Neural cell (in vitro differentiated cells): ENCODE measurements at regions not wholly inside any gene's neighbourhood (a gene's known extent, or its start where the extent isn't known, plus 50 kb on each side); places are given as distances from the start of the nearest gene placed in this dataset.

Experiments used
- H2AFZ ChIP-seq: fragments of 200-600, 300-800 bp; sonication (generic), shearing (Covaris generic); 2 replicates; pipeline ENCODE4 v1.6.0; 2014; ENCODE audit warnings: low read depth, mild to moderate bottlenecking, antibody characterized with exemption, low read length, moderate library complexity
- H3F3A ChIP-seq: fragments of 200-600 bp; shearing (Covaris generic); 2 replicates; pipeline ENCODE4 v1.6.1; 2016; ENCODE audit warnings: mild to moderate bottlenecking, moderate library complexity, mixed read lengths, antibody characterized with exemption, low read length; ENCODE audit not compliant: insufficient read depth, poor library complexity, severe bottlenecking
- H3K27ac ChIP-seq: fragments of 200-600, 300-800 bp; sonication (generic), shearing (Covaris generic); 2 replicates; pipeline ENCODE4 v1.5.1; 2014; ENCODE audit warnings: mild to moderate bottlenecking, low read length, moderate library complexity
- H3K27me3 ChIP-seq: fragments of 300-800, 200-600 bp; sonication (generic), shearing (Covaris generic); 2 replicates; pipeline ENCODE4 v1.6.0; 2014; ENCODE audit warnings: mild to moderate bottlenecking, low read depth, low read length, moderate library complexity; ENCODE audit not compliant: insufficient read depth
- H3K36me3 ChIP-seq: fragments of 300-800, 200-600 bp; sonication (generic), shearing (Covaris generic); 2 replicates; pipeline ENCODE4 v1.5.1; 2014; ENCODE audit warnings: mild to moderate bottlenecking, antibody characterized with exemption, low read length, moderate library complexity; ENCODE audit not compliant: insufficient read depth
- H3K4me2 ChIP-seq: fragments of 300-800, 200-600 bp; sonication (generic), shearing (Covaris generic); 2 replicates; pipeline ENCODE4 v1.6.0; 2014; ENCODE audit warnings: mild to moderate bottlenecking, low read length
- H3K4me3 ChIP-seq: fragments of 300-800, 200-600 bp; sonication (generic), shearing (Covaris generic); 2 replicates; pipeline ENCODE4 v1.5.1; 2014; ENCODE audit warnings: mild to moderate bottlenecking, low read length, moderate library complexity
- H3K79me2 ChIP-seq: fragments of 200-600 bp; shearing (Covaris generic); replicated peaks from 2 replicates; pipeline ENCODE4 v1.6.0; 2014; ENCODE audit warnings: mild to moderate bottlenecking, low read length, moderate library complexity; ENCODE audit not compliant: insufficient read depth
- H3K9ac ChIP-seq: fragments of 300-800, 200-600 bp; sonication (generic), shearing (Covaris generic); 2 replicates; pipeline ENCODE4 v1.6.1; 2016; ENCODE audit warnings: mild to moderate bottlenecking, low read length, mixed read lengths
- H3K9me2 ChIP-seq: fragments of 200-600 bp; shearing (Covaris generic); 2 replicates; pipeline ENCODE4 v1.6.1; 2016; ENCODE audit warnings: mild to moderate bottlenecking, low read length, mixed read lengths; ENCODE audit not compliant: insufficient read depth
- H3K9me3 ChIP-seq: fragments of 200-600, 300-800 bp; sonication (generic), shearing (Covaris generic); 2 replicates; pipeline ENCODE4 v1.6.1; 2016; ENCODE audit warnings: mild to moderate bottlenecking, mixed run types, low read length, moderate library complexity, mixed read lengths
- H4K20me1 ChIP-seq: fragments of 200-600 bp; shearing (Covaris generic); 2 replicates; pipeline ENCODE4 v1.6.1; 2016; ENCODE audit warnings: mild to moderate bottlenecking, mixed run types; ENCODE audit not compliant: insufficient read depth
- EP300 ChIP-seq: fragments of 450-650 bp; conservative IDR thresholded peaks from 2 replicates; pipeline ENCODE4 v1.6.1; 2014; ENCODE audit warnings: antibody characterized with exemption, mild to moderate bottlenecking, moderate library complexity; ENCODE audit not compliant: poor library complexity, severe bottlenecking
- EZH2 ChIP-seq: fragments of 200-600, 300-800 bp; shearing (Covaris generic), sonication (generic); IDR thresholded peaks from 2 replicates; pipeline ENCODE4 v1.6.1; 2014; ENCODE audit warnings: antibody characterized with exemption, low read length, borderline replicate concordance, mild to moderate bottlenecking; ENCODE audit not compliant: insufficient read depth, poor library complexity, severe bottlenecking
- MXI1 ChIP-seq: fragments of 450-650 bp; conservative IDR thresholded peaks from 2 replicates; pipeline ENCODE4 v1.6.1; 2014; ENCODE audit warnings: antibody characterized with exemption, mild to moderate bottlenecking; ENCODE audit not compliant: poor library complexity, severe bottlenecking
- POLR2AphosphoS5 ChIP-seq: IDR thresholded peaks from 2 replicates; pipeline ENCODE4 v1.6.1; 2012
- RAD21 ChIP-seq: fragments of 450-650 bp; conservative IDR thresholded peaks from 2 replicates; pipeline ENCODE4 v1.6.1; 2014; ENCODE audit warnings: antibody characterized with exemption, mild to moderate bottlenecking, moderate library complexity
- SMC3 ChIP-seq: fragments of 450-650 bp; conservative IDR thresholded peaks from 2 replicates; pipeline ENCODE4 v1.6.1; 2014; ENCODE audit warnings: antibody characterized with exemption, mild to moderate bottlenecking, moderate library complexity; ENCODE audit not compliant: poor library complexity
- TAF1 ChIP-seq: IDR thresholded peaks from 2 replicates; pipeline ENCODE4 v1.6.1; 2012; ENCODE audit warnings: low read depth
- TF ChIP-seq, protein P1 (sequence below): IDR thresholded peaks from 2 replicates; pipeline ENCODE4 v1.6.1; 2012; ENCODE audit warnings: borderline replicate concordance
- TF ChIP-seq, protein P2 (sequence below): fragments of 450-650 bp; IDR thresholded peaks from 2 replicates; pipeline ENCODE4 v1.5.1; 2014; ENCODE audit warnings: antibody characterized with exemption, mild to moderate bottlenecking, moderate library complexity; ENCODE audit not compliant: poor library complexity, severe bottlenecking

DNA sequence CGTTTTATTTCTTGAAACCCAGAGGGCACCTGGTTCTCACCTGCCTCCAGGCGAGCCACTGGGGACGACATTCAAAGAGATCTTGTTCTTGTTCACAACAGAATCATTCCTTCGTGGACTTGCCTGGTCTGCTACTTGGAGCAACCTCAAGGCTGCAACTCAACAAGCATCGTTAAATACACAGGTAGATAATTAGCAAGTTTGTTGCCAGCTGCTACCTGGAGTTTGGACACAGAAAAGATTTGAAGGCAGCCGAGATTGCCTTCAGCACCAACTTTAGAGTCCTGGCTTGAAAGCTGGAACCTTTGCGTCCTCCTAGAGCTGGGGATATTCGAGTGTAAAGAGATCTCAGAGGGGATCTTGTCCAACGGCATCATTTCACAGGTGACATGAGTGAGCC, 89.6 kb upstream of the C7orf33 start:
- H3K4me3 ChIP-seq: no peak overlapping the region
- no peak overlapping the region for H2AFZ ChIP-seq
- H3K9ac ChIP-seq: no peak overlapping the region
- H3K79me2 ChIP-seq: no peaks in the 10 kb centered on the region
- TF ChIP-seq EP300: no peak
- TF ChIP-seq EZH2: no peak
- no peak overlapping the region for H3K4me2 ChIP-seq
- no peaks in the 10 kb centered on the region for H3K36me3 ChIP-seq
- no peaks in the 10 kb centered on the region for H3K9me2 ChIP-seq
- H3K27ac ChIP-seq: no peak overlapping the region
- H3F3A ChIP-seq: no peaks in the 10 kb centered on the region
- no peaks in the 10 kb centered on the region for H3K27me3 ChIP-seq
- no peaks in the 10 kb centered on the region for H3K9me3 ChIP-seq
- H4K20me1 ChIP-seq: no peaks in the 10 kb centered on the region

DNA sequence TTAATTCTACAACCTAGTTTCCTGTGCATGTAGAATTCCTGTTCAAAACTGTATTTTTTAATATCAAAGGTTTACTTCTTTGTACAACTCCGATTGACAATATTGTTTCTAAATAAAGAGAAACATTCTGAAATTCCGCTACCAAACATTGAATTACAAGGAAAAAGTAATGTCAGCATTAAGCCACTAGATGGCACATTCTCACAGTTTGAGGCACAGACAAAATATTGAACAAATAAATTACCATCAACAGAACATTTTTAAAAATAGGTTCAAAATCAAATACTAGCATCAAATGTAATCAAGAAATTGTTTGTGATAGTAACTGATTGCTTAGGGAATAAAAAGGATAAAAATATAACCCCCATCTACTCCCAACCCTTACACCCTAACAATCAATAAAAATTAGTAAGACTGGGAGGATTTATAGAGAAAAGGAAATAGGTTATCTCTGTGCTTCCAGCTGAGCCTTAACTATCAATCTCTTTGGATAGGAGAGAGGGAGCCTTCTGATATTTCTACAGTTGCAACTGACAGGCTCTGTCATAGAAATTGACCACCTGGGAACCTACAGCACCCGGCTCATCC, 86.6 kb upstream of the C7orf33 start:
- Histone ChIP-seq H3F3A (no peaks in the 10 kb centered on the region), H3K9ac (no peak overlapping the region), H4K20me1 (no peaks in the 10 kb centered on the region), H3K27me3 (no peaks in the 10 kb centered on the region), H3K4me2 (no peak overlapping the region), H3K36me3 (no peaks in the 10 kb centered on the region), H3K27ac (no peak overlapping the region), H3K9me3 (no peaks in the 10 kb centered on the region), H3K79me2 (no peaks in the 10 kb centered on the region), H3K9me2 (no peaks in the 10 kb centered on the region), H3K4me3 (no peak overlapping the region), H2AFZ (no peak overlapping the region)
- peak; percentile 93 for TF ChIP-seq SMC3
- TF ChIP-seq RAD21: peak; percentile 91
- TF ChIP-seq POLR2AphosphoS5: no peak
- no peak for TF ChIP-seq EP300
- no peak for TF ChIP-seq EZH2
- TF ChIP-seq MXI1: no peak
- no peak for TF ChIP-seq TAF1
- TF ChIP-seq, protein P1, sequence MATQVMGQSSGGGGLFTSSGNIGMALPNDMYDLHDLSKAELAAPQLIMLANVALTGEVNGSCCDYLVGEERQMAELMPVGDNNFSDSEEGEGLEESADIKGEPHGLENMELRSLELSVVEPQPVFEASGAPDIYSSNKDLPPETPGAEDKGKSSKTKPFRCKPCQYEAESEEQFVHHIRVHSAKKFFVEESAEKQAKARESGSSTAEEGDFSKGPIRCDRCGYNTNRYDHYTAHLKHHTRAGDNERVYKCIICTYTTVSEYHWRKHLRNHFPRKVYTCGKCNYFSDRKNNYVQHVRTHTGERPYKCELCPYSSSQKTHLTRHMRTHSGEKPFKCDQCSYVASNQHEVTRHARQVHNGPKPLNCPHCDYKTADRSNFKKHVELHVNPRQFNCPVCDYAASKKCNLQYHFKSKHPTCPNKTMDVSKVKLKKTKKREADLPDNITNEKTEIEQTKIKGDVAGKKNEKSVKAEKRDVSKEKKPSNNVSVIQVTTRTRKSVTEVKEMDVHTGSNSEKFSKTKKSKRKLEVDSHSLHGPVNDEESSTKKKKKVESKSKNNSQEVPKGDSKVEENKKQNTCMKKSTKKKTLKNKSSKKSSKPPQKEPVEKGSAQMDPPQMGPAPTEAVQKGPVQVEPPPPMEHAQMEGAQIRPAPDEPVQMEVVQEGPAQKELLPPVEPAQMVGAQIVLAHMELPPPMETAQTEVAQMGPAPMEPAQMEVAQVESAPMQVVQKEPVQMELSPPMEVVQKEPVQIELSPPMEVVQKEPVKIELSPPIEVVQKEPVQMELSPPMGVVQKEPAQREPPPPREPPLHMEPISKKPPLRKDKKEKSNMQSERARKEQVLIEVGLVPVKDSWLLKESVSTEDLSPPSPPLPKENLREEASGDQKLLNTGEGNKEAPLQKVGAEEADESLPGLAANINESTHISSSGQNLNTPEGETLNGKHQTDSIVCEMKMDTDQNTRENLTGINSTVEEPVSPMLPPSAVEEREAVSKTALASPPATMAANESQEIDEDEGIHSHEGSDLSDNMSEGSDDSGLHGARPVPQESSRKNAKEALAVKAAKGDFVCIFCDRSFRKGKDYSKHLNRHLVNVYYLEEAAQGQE: no peak
- TF ChIP-seq, protein P2, sequence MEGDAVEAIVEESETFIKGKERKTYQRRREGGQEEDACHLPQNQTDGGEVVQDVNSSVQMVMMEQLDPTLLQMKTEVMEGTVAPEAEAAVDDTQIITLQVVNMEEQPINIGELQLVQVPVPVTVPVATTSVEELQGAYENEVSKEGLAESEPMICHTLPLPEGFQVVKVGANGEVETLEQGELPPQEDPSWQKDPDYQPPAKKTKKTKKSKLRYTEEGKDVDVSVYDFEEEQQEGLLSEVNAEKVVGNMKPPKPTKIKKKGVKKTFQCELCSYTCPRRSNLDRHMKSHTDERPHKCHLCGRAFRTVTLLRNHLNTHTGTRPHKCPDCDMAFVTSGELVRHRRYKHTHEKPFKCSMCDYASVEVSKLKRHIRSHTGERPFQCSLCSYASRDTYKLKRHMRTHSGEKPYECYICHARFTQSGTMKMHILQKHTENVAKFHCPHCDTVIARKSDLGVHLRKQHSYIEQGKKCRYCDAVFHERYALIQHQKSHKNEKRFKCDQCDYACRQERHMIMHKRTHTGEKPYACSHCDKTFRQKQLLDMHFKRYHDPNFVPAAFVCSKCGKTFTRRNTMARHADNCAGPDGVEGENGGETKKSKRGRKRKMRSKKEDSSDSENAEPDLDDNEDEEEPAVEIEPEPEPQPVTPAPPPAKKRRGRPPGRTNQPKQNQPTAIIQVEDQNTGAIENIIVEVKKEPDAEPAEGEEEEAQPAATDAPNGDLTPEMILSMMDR: peak; percentile 88
